GM12801 (cell line): ENCODE measurements at regions not wholly inside any gene's neighbourhood (a gene's known extent, or its start where the extent isn't known, plus 50 kb on each side); places are given as distances from the start of the nearest gene placed in this dataset.

Experiments used
- TF ChIP-seq, protein P1 (sequence below): IDR thresholded peaks from one replicate; pipeline ENCODE4 v1.5.1; 2011; ENCODE audit warnings: control low read depth; ENCODE audit not compliant: insufficient read length; ENCODE audit errors: extremely low read depth

DNA sequence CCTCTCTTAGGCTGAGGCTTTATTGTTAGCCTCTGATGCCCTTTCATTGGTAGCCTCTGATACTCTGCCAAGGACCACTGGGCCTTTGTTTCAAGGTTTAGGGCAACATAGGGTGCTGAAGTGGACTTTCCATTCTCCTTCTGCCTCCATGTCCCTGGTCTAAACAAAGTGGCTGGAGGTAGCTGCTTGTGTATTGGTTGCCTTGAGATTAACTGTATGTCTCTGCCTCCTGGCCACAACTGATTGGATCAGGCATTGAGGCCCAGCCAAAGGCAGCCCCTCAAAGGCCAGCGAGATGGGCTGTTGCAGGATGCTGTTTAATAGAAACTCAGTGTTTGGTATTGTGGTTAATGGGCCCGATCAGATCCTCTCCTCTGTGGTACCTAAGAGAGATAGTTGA lies 77.9 kb upstream of the PRR23C start:
- TF ChIP-seq, protein P1, sequence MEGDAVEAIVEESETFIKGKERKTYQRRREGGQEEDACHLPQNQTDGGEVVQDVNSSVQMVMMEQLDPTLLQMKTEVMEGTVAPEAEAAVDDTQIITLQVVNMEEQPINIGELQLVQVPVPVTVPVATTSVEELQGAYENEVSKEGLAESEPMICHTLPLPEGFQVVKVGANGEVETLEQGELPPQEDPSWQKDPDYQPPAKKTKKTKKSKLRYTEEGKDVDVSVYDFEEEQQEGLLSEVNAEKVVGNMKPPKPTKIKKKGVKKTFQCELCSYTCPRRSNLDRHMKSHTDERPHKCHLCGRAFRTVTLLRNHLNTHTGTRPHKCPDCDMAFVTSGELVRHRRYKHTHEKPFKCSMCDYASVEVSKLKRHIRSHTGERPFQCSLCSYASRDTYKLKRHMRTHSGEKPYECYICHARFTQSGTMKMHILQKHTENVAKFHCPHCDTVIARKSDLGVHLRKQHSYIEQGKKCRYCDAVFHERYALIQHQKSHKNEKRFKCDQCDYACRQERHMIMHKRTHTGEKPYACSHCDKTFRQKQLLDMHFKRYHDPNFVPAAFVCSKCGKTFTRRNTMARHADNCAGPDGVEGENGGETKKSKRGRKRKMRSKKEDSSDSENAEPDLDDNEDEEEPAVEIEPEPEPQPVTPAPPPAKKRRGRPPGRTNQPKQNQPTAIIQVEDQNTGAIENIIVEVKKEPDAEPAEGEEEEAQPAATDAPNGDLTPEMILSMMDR, result no peak

DNA sequence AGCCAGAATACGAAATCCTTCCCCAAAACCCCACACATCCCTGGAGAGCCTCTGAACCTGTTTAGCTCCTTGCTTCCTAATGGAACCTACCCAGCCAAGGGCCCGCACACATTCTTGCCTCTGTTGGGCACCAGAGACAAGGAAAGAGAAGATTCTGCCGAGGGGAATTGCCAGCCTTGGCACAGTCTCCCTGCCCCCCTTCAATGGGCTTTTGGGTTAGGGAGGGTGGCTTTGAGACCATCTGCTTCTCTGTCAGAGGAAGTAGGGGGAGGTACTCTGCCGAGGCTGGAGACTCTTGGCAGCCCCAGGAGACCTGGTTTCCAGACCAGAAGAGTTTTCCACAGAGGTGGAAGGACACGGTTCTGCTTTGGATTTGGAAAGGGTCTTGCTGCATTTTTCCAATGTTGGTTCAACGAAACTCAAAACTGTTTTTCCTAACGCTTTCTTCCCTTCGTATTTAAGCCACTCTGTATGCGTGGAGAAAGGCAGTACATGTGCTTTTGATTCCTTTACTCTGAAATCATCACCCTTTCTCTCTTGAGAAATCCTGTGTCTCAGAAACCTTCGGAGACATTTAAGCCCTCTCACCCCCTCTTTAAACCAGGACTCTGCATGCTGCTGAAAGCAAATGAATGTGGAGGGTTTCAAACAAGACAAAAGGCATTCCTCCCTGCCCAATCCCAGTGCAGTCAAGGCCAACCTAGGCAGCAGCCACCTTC lies 78.8 kb upstream of the PRR23C start:
- TF ChIP-seq, protein P1, result no peak

DNA sequence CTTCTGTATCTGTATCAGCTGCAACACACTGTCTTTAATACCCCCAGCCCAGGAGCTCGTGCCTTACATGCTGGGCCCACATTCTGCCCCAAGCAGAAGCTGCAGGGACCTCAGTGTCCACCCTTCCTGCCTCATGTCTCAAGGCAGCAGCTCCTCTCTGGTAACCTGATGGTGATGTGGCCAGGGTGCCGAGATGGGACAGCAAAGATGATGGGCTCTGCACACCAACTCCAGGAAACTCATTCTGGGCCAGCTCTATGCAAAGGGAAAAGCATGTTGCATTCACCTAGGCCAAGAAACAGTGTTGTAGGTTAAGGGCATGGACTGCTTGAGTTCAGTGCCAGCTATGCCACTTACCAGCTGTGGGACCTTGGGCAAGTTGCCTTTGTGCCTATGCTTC lies 79.5 kb upstream of the PRR23C start:
- TF ChIP-seq, protein P1, result no peak

DNA sequence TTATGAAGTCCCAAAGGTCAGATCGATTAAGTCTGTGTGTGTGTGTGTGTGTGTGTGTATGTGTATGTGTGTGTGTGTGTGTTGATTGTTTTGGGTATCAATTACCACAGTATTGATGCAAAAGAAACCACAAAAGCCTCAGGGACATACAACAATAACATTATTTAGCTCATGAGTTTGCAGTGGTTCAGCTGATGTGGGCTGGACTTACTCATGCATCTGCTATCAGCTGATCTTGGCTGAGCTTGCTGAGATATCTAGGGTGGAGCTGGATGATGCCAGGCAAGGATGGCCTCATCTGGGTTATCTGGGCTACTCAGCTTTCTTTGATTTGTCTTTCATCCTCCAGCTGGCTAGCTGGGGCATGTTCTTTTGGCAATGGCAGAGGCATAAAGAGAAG lies 82.4 kb upstream of the PRR23C start:
- TF ChIP-seq, protein P1, result no peak

GRCh38 chr3:139128803-139129202 lies 84.1 kb upstream of the PRR23C start:
- TF ChIP-seq, protein P1, result no peak

- TF ChIP-seq, protein P1, result no peak
Observed at GRCh38 chr3:139129892-139130291, 85.2 kb upstream of the PRR23C start.

- TF ChIP-seq, protein P1, result no peak
Observed at GRCh38 chr3:139130390-139131140, 85.9 kb upstream of the PRR23C start.
